Endodermal cell (in vitro differentiated cells): ENCODE measurements at regions not wholly inside any gene's neighbourhood (a gene's known extent, or its start where the extent isn't known, plus 50 kb on each side); places are given as distances from the start of the nearest gene placed in this dataset.

Experiments
- DNase-seq: peaks from one replicate; pipeline ENCODE4 v3.0.0-alpha.2; 2017
- H3K27ac ChIP-seq: 2 replicates; pipeline ENCODE4 v1.5.1; 2013; ENCODE audit warnings: mild to moderate bottlenecking, low read depth, low read length, moderate library complexity
- H3K27me3 ChIP-seq: 2 replicates; pipeline ENCODE4 v1.6.1; 2013; ENCODE audit warnings: mild to moderate bottlenecking, low read length, moderate library complexity; ENCODE audit not compliant: insufficient read depth, control insufficient read depth, poor library complexity, severe bottlenecking
- H3K36me3 ChIP-seq: 2 replicates; pipeline ENCODE4 v1.7.0; 2013; ENCODE audit warnings: mild to moderate bottlenecking, low read length, moderate library complexity; ENCODE audit not compliant: control insufficient read depth, insufficient read depth
- H3K4me1 ChIP-seq: one replicate; pipeline ENCODE4 v1.7.0; 2013; ENCODE audit warnings: low read length; ENCODE audit not compliant: control insufficient read depth, insufficient read depth
- H3K4me3 ChIP-seq: 2 replicates; pipeline ENCODE4 v1.5.1; 2013; ENCODE audit warnings: mild to moderate bottlenecking, low read length, moderate library complexity
- H3K9ac ChIP-seq: 2 replicates; pipeline ENCODE4 v1.6.1; 2013; ENCODE audit warnings: mild to moderate bottlenecking, low read length, moderate library complexity; ENCODE audit not compliant: poor library complexity, severe bottlenecking; ENCODE audit errors: extremely low read depth
- H3K9me3 ChIP-seq: 2 replicates; pipeline ENCODE4 v1.6.1; 2013; ENCODE audit warnings: mild to moderate bottlenecking, low read length, moderate library complexity; ENCODE audit not compliant: control insufficient read depth
- H3K27ac Mint-ChIP-seq: 2 replicates; pipeline ENCODE4 v1.8.0; 2020; ENCODE audit warnings: mixed read lengths
- H3K27me3 Mint-ChIP-seq: 2 replicates; pipeline ENCODE4 v1.8.0; 2021; ENCODE audit warnings: mild to moderate bottlenecking, mixed read lengths; ENCODE audit not compliant: insufficient read depth
- H3K36me3 Mint-ChIP-seq: 2 replicates; pipeline ENCODE4 v1.8.0; 2020; ENCODE audit warnings: low read depth, mixed read lengths
- H3K4me1 Mint-ChIP-seq: 2 replicates; pipeline ENCODE4 v1.8.0; 2020; ENCODE audit warnings: mixed read lengths
- H3K4me3 Mint-ChIP-seq: 2 replicates; pipeline ENCODE4 v1.8.0; 2020; ENCODE audit warnings: mild to moderate bottlenecking, moderate library complexity, mixed read lengths
- H3K9me3 Mint-ChIP-seq: 2 replicates; pipeline ENCODE4 v1.8.0; 2020; ENCODE audit warnings: mild to moderate bottlenecking, mixed read lengths
- CTCF ChIP-seq: fragments of 200-600 bp; sonication (generic); conservative IDR thresholded peaks from 2 replicates; pipeline ENCODE4 v1.5.0; 2021; ENCODE audit warnings: antibody characterized with exemption, mild to moderate bottlenecking
- WGBS, 2 experiments: methylation state at CpG; one replicate each; pipeline versions ENCODE4 v1.1.5 to v1.1.7; 2013; ENCODE audit warnings: missing lambda C conversion rate in 2 of 2, mixed read lengths in 1 of 2; ENCODE audit not compliant: insufficient coverage in 1 of 2, insufficient read length in 1 of 2; 5-methylcytosine and 5-hydroxymethylcytosine counted together

- no peak for TF ChIP-seq CTCF
- WGBS, 2 experiments: 91 to 100% methylated on average over 1 of the region's 1 CpG
- no peak overlapping the region for H3K27ac ChIP-seq
- no peaks in the 10 kb centered on the region for H3K4me1 ChIP-seq
- Mint-ChIP-seq H3K27ac (no peak overlapping the region), H3K4me3 (no peak overlapping the region), H3K27me3 (no peaks in the 10 kb centered on the region), H3K36me3 (no peaks in the 10 kb centered on the region), H3K9me3 (no peaks in the 10 kb centered on the region), H3K4me1 (no peaks in the 10 kb centered on the region)
- no peak overlapping the region for H3K4me3 ChIP-seq
- peaks cover 6% of the 10 kb centered on the region for H3K36me3 ChIP-seq
- H3K9me3 ChIP-seq: peaks cover 1% of the 10 kb centered on the region
- no peak overlapping the region for H3K9ac ChIP-seq
- no peak for DNase-seq
- no peaks in the 10 kb centered on the region for H3K27me3 ChIP-seq
These were observed 376.3 kb downstream of the GPD2 start for GRCh38 chr2:156812496-156812895.

- WGBS, 2 experiments: no CpG with 5 or more reads among the region's 1 CpG
- H3K36me3 Mint-ChIP-seq: no peaks in the 10 kb centered on the region
These were observed 381.3 kb downstream of the GPD2 start for GRCh38 chr2:156817430-156817829.

GRCh38 chr2:156818221-156818620, 382.0 kb downstream of the GPD2 start:
- Histone ChIP-seq H3K9ac (no peak overlapping the region), H3K36me3 (peaks cover 1% of the 10 kb centered on the region), H3K4me1 (no peaks in the 10 kb centered on the region), H3K4me3 (no peak overlapping the region), H3K27me3 (no peaks in the 10 kb centered on the region), H3K9me3 (no peaks in the 10 kb centered on the region), H3K27ac (no peak overlapping the region)
- Mint-ChIP-seq H3K27ac (no peak overlapping the region), H3K9me3 (no peaks in the 10 kb centered on the region), H3K27me3 (no peaks in the 10 kb centered on the region), H3K36me3 (no peaks in the 10 kb centered on the region), H3K4me3 (no peak overlapping the region), H3K4me1 (peaks cover 6% of the 10 kb centered on the region)
- TF ChIP-seq CTCF: no peak
- peak; percentile 53 for DNase-seq
- 90 to 92% methylated on average over 2 to 6 of the region's 6 CpGs for WGBS, 2 experiments

More at GRCh38 chr2:156817430-156817829, 381.3 kb downstream of the GPD2 start:
- Histone ChIP-seq H3K9me3 (no peaks in the 10 kb centered on the region), H3K27ac (no peak overlapping the region), H3K9ac (no peak overlapping the region), H3K27me3 (no peaks in the 10 kb centered on the region), H3K4me1 (no peaks in the 10 kb centered on the region), H3K4me3 (no peak overlapping the region), H3K36me3 (peaks cover 6% of the 10 kb centered on the region)
- Mint-ChIP-seq H3K27me3 (no peaks in the 10 kb centered on the region), H3K4me1 (peaks cover 6% of the 10 kb centered on the region), H3K4me3 (no peak overlapping the region), H3K27ac (no peak overlapping the region), H3K9me3 (no peaks in the 10 kb centered on the region)
- TF ChIP-seq CTCF: no peak
- DNase-seq: no peak
